SK-N-SH (cell line): ENCODE measurements at regions not wholly inside any gene's neighbourhood (a gene's known extent, or its start where the extent isn't known, plus 50 kb on each side); places are given as distances from the start of the nearest gene placed in this dataset.

ENCODE experiments used
- NRF1 ChIP-seq: IDR thresholded peaks from 2 replicates; pipeline ENCODE4 v1.6.1; 2012; ENCODE audit warnings: low read depth, mild to moderate bottlenecking, low read length
- TF ChIP-seq, protein P1 (sequence below): fragments of 200-600 bp; sonication (generic); IDR thresholded peaks from 2 replicates; pipeline ENCODE4 v1.6.1; 2017; ENCODE audit warnings: antibody characterized with exemption, mild to moderate bottlenecking, moderate library complexity
- TF ChIP-seq, protein P2 (sequence below): fragments of 150-350 bp; IDR thresholded peaks from 2 replicates; pipeline ENCODE4 v1.6.1; 2017; ENCODE audit warnings: antibody characterized with exemption, low read length, low read depth, borderline replicate concordance

DNA sequence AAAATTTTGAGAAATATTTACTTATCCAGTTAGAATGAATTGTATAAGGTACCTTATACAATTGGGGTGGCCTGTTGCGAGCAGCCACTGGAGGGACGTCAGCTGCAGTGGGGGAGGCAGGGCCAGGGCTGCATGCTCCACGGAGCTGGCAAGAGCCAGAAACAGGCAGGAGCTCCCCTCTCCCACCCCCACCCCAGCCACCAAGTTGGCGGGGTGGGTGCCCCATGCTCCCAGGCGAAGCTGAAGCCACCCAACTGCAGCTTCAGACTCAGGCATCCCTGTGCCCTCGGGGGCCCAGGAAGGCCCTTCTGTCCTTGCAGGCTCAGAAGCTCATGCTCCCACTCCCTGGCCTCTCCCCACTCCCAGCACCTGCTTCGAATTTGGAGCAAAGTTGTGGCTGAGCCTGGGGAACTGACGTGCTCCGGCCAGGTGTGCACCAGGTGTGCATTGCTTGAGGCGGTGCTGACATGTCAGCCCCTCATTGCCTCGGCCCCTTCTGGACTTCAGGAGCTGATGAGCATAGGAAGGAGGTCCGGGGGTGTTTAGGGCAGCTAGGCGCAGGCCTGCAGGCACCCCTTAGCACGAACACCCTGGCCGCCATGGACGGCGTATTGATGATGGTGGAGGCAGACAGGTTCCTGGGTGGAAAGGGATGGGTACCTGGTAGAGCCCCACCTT is 743.8 kb upstream of the GBE1 start:
- TF ChIP-seq, protein P1, sequence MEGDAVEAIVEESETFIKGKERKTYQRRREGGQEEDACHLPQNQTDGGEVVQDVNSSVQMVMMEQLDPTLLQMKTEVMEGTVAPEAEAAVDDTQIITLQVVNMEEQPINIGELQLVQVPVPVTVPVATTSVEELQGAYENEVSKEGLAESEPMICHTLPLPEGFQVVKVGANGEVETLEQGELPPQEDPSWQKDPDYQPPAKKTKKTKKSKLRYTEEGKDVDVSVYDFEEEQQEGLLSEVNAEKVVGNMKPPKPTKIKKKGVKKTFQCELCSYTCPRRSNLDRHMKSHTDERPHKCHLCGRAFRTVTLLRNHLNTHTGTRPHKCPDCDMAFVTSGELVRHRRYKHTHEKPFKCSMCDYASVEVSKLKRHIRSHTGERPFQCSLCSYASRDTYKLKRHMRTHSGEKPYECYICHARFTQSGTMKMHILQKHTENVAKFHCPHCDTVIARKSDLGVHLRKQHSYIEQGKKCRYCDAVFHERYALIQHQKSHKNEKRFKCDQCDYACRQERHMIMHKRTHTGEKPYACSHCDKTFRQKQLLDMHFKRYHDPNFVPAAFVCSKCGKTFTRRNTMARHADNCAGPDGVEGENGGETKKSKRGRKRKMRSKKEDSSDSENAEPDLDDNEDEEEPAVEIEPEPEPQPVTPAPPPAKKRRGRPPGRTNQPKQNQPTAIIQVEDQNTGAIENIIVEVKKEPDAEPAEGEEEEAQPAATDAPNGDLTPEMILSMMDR = no peak
- TF ChIP-seq NRF1 = no peak
- TF ChIP-seq, protein P2, sequence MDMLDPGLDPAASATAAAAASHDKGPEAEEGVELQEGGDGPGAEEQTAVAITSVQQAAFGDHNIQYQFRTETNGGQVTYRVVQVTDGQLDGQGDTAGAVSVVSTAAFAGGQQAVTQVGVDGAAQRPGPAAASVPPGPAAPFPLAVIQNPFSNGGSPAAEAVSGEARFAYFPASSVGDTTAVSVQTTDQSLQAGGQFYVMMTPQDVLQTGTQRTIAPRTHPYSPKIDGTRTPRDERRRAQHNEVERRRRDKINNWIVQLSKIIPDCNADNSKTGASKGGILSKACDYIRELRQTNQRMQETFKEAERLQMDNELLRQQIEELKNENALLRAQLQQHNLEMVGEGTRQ = no peak
